T-helper 2 cell treated with Interferon-gamma antibody and Interleukin-4, amounts not matched to agents 5 μg/mL and 100 μg/mL, for 36 hours (primary cell): ENCODE measurements at regions not wholly inside any gene's neighbourhood (a gene's known extent, or its start where the extent isn't known, plus 50 kb on each side); places are given as distances from the start of the nearest gene placed in this dataset.

ENCODE experiments used
- DNase-seq: peaks from one replicate; pipeline ENCODE4 v3.0.0; 2021; ENCODE audit warnings: low spot score
- H3K27ac Mint-ChIP-seq: one replicate; pipeline ENCODE4 v1.8.0; 2021; ENCODE audit warnings: mild to moderate bottlenecking, mixed read lengths
- H3K27me3 Mint-ChIP-seq: one replicate; pipeline ENCODE4 v1.8.0; 2021; ENCODE audit warnings: low read depth, mixed read lengths
- H3K36me3 Mint-ChIP-seq: one replicate; pipeline ENCODE4 v1.8.0; 2021; ENCODE audit warnings: low read depth, mixed read lengths
- H3K4me1 Mint-ChIP-seq: one replicate; pipeline ENCODE4 v1.8.0; 2021; ENCODE audit warnings: low read depth, mixed read lengths
- H3K4me3 Mint-ChIP-seq: one replicate; pipeline ENCODE4 v1.8.0; 2022; ENCODE audit warnings: mild to moderate bottlenecking, moderate library complexity, mixed read lengths
- H3K9me3 Mint-ChIP-seq: one replicate; pipeline ENCODE4 v1.8.0; 2021; ENCODE audit warnings: mixed read lengths

DNA sequence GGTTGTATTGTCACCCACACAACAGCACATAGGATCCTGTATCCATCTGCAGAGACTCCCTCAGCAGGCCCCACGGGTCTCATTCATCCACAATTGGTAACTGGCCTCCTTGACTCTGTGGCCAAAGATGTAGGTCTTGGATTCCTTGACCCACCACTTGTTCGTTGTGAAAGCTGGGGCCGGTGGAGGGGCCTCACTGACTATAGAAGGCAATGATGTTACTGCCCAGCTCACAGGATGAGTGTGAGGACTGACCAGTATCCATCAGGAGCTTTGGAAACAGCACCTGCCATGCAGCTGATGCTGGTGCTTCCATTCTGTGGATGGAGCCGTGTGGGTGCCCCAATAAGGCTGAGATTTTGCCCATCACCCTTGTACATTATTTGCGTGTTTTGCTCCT lies 615.7 kb downstream of the BRD1 start:
- Mint-ChIP-seq H3K4me3 (no peak overlapping the region), H3K27ac (no peak overlapping the region), H3K9me3 (no peaks in the 10 kb centered on the region), H3K4me1 (no peaks in the 10 kb centered on the region), H3K36me3 (no peaks in the 10 kb centered on the region), H3K27me3 (no peaks in the 10 kb centered on the region)
- DNase-seq, result no peak

DNA sequence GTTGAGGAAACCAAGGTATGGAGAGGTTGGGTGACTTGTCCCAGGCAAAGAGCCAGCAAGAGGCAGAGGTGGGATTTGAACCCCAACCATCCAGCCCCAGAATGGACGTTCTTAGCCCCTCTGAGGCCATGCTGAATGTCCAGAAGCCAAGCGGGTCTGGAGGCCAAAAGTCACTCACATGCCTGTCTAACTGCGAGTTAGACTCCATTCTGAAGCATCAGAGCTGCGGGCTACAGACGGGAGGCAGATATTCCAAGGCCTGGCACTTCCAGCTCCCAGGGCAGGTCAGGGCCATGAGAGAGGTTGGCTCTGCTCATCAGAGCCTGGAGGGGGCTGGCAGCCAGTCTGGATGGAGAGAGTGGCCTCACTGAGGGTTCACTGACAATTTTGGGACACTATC lies 616.5 kb downstream of the BRD1 start:
- Mint-ChIP-seq H3K27me3 (no peaks in the 10 kb centered on the region), H3K36me3 (no peaks in the 10 kb centered on the region)
- DNase-seq, result no peak

DNA sequence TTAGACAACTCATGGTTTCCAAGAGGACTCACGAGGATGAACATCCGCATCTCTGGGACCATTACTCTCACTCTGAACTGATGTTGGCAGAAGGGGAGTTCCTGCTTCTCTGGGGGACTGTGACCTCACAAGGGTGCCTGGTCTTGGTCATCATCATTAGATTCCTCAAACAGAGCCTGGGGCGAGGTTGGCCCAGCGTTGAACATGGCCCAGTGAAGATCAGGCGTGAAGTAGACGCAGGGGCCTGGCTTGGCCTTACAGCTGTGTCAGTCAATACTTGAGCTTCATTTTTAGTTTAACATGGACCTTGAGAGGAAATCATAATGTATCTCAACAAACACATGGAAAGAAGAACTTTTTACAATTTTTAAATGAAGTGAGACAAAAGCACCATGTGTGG lies 617.1 kb downstream of the BRD1 start:
- H3K4me3 Mint-ChIP-seq, result no peak overlapping the region
- H3K9me3 Mint-ChIP-seq, result no peaks in the 10 kb centered on the region
- H3K27me3 Mint-ChIP-seq, result no peaks in the 10 kb centered on the region
- no peak for DNase-seq
- H3K27ac Mint-ChIP-seq, result no peak overlapping the region
- no peaks in the 10 kb centered on the region for H3K4me1 Mint-ChIP-seq
- H3K36me3 Mint-ChIP-seq, result no peaks in the 10 kb centered on the region

More for the DNA sequence above, 616.5 kb downstream of the BRD1 start:
- H3K4me3 Mint-ChIP-seq, result no peak overlapping the region
- no peaks in the 10 kb centered on the region for H3K9me3 Mint-ChIP-seq
- no peak overlapping the region for H3K27ac Mint-ChIP-seq
- H3K4me1 Mint-ChIP-seq, result no peaks in the 10 kb centered on the region

DNA sequence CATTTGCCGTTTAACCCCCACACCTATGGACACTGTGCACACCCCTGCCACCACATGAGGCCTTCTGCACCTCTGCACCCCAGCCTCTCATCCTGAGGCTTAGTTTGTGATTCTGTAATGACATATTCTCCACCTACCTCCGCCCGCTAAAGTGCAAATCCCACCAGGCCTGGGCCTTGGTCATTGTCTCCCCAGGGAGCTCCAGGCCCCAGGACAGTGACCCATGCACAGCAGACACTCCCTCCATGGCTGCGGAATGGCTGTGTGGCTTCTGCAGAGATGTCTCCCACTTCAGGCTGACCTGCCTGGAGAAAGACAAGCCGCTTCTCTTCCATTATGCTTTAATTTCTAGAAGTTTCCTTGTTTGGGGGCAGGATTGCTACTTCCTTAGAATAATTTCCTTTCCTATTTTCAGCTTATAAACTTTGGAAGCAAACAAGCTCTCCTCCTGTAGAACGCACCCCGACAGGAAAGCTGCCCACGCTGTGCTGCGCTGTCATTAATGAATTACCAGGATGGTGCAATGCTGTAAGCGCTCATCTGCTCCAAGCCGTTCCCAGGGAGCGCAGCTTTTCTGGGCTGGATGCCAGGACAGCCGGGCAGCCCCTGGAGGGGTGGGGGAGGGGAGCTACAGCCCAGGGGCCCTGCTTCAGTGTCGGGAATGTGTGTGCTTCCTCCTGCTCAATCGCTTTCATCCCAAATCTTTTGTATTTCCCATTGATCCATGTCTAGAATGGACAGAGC lies 618.0 kb downstream of the BRD1 start:
- Mint-ChIP-seq H3K4me1 (no peaks in the 10 kb centered on the region), H3K36me3 (no peaks in the 10 kb centered on the region), H3K27me3 (no peaks in the 10 kb centered on the region)

DNA sequence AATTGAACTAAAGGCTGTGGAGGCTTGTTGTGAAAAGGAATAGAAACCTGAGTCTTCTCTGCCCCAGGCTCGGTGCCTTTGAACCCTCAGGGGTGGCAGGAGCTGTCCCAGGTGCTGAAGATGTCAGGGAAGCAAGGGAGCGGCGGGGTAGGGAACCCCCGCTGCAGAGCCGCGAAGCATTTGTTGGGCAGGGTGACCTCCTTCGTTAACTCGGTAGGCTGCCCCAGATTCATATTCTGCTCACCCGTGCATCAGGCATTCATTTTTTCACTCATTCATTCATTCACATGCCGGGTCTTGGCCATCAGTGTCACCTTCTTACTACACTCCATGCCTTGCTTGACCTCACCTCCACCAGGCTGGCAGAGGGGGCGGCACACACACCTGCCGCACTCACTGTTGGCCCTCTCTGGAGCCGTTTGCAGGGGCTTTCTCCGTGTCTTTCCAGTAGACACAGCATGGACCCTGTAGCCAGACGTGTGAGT lies 618.9 kb downstream of the BRD1 start:
- H3K27ac Mint-ChIP-seq, result no peak overlapping the region
- no peak for DNase-seq
- no peaks in the 10 kb centered on the region for H3K36me3 Mint-ChIP-seq
- no peaks in the 10 kb centered on the region for H3K27me3 Mint-ChIP-seq
- H3K4me1 Mint-ChIP-seq, result no peaks in the 10 kb centered on the region
- no peak overlapping the region for H3K4me3 Mint-ChIP-seq
- H3K9me3 Mint-ChIP-seq, result no peaks in the 10 kb centered on the region

More for the DNA sequence above, 618.0 kb downstream of the BRD1 start:
- H3K9me3 Mint-ChIP-seq, result no peaks in the 10 kb centered on the region
- no peak overlapping the region for H3K4me3 Mint-ChIP-seq
- no peak overlapping the region for H3K27ac Mint-ChIP-seq
- no peak for DNase-seq

DNA sequence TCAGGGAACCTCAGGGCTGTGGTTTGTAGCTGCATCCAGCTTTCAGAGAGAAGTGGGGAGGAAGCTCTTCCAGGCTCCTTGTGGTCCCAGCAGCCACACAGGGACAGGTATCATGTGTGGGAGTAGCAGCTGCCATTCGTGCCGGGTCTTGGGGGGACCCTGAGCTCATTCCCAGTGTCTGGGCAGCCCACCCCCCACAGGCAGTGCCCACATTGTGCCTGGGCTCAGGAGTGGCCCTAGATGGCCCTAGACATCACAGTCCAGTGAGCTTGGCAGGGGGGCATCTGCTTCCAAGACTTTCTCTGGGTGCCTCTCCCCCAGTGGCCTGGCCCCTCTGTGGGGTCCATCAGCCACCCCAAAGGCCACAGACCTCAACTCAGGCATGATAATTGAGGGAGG lies 619.7 kb downstream of the BRD1 start:
- Mint-ChIP-seq H3K27me3 (no peaks in the 10 kb centered on the region), H3K4me3 (no peak overlapping the region), H3K9me3 (no peaks in the 10 kb centered on the region), H3K36me3 (no peaks in the 10 kb centered on the region), H3K27ac (no peak overlapping the region), H3K4me1 (no peaks in the 10 kb centered on the region)
- no peak for DNase-seq

DNA sequence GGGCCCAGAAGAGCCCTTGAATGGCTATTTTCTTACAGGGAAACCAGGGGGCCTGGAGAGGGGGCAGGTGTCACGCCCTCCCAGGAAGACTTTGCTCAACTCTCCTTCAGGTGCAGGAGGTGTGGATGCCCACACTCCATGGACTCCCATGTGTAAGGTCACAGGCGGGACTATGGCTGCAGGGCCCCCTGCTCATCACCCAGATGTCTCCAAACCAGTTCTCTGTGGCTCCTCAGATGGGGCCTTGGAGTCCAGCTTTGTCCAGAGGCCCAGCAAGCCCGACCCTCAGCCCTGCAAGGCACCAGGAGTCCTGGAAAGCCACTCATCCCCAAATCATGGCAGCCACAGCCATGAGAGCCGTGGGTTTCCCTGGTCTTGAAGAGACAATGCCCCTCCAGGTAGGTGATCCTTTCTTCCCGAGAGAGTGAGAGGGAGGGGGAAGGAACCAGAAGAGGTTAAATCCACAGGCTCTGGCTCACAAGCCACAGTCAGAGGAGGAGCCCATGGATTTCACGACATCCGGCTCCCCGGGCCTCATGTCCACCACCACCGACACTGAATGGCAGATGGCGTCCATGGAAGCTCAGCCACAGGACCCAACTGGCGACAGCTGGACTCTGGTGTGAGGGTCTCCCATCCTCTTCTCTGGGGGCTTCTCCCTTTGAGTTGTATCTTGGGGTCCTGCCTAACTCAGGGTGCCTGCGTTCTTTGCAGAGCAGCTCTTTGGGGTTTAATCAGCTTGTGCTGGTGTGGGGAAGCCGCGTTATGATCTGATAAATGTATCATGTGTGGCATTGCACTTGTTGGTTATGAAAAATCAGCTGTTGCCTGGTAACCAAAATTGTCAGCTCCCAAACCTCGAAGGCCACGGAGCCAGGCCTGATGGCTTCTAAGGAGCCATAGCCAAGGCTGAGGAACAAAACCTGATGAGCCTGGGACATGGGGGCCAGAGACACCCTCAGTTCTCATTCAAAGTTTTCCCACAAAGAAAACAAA lies 620.4 kb downstream of the BRD1 start:
- Mint-ChIP-seq H3K27ac (no peak overlapping the region), H3K4me3 (no peak overlapping the region), H3K36me3 (no peaks in the 10 kb centered on the region), H3K27me3 (no peaks in the 10 kb centered on the region), H3K9me3 (no peaks in the 10 kb centered on the region), H3K4me1 (no peaks in the 10 kb centered on the region)
- no peak for DNase-seq

DNA sequence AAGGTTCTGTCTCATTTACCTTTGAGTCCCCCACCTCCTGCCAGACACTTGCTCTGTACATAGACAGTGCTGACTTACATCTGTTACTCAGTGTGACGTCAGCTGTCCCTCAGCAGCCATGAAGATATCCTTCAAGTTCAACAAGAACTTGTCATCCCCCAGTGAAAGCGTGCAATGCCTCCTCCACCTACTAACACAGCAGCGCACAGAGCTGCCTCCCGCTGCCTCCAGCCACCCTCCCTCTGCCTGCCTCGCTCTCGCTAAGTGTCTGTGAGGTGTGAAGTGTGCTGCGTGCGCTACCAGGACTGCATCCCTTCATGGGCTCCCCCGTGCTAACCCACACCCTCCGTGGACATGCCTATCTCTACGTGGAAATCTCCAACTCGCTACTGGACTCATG lies 621.4 kb downstream of the BRD1 start:
- H3K27me3 Mint-ChIP-seq, result no peaks in the 10 kb centered on the region
- DNase-seq, result no peak
- no peaks in the 10 kb centered on the region for H3K9me3 Mint-ChIP-seq
- H3K27ac Mint-ChIP-seq, result no peak overlapping the region
- H3K36me3 Mint-ChIP-seq, result no peaks in the 10 kb centered on the region
- H3K4me1 Mint-ChIP-seq, result no peaks in the 10 kb centered on the region
- H3K4me3 Mint-ChIP-seq, result no peak overlapping the region

DNA sequence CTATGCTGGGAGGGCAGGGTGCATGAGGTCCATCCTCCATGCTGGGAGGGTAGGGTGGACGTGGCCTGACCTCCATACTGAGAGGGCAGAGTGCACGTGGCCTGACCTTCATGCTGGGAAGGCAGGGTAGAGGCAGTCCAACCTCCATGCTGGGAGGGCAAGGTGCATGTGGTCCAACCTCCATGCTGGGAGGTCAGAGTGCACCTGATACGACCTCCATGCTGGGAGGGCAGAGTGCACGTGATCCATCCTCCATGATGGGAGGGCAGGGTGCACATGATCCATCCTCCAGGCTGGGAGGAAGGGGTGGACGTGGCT lies 622.2 kb downstream of the BRD1 start:
- Mint-ChIP-seq H3K27me3 (no peaks in the 10 kb centered on the region), H3K9me3 (no peaks in the 10 kb centered on the region), H3K4me1 (no peaks in the 10 kb centered on the region)

DNA sequence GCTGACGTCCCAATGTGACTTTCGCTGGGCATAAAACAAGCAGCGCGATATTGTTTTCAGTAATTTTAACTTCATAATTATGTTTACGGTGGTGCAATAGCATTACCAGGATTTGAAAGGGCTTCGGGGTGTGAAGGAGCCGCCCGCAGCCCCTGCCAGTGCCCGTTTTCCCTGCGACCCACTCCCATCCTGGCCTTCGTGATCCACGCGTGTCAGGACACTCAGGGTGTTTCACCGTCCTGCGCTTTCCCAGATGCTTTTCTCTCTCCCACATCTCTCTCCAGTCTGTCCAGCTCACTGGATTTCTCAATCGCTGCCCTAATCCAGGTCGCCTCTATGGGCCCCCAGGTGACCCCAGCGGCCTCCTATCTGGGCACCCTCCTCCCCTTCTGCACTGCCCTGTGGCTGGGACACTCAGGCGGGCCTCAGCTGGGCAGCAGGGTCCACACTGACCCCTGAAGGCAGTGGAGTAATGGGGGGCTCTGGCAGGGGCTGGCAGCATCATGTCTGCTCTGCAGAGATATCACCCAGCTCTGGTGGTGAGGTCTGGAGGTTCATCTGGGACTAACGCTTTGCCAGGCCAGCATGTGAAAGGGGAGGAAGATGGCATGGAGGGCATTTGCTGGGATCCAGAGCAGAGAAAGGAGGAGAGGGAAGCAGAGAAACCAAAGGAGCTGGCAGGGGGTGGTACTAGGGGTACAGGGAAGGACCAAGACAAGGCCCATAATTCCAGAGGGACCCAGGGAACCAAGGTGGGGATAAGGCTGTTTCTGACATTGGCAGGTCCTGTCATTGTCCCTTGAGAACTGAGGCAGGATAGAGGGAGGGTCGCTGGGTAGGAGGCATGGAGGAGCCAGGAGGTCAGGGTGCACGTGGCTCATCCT lies 622.8 kb downstream of the BRD1 start:
- H3K4me3 Mint-ChIP-seq, result no peak overlapping the region

More for the DNA sequence above, 622.2 kb downstream of the BRD1 start:
- H3K36me3 Mint-ChIP-seq, result no peaks in the 10 kb centered on the region
- DNase-seq, result no peak
- no peak overlapping the region for H3K4me3 Mint-ChIP-seq
- no peak overlapping the region for H3K27ac Mint-ChIP-seq

DNA sequence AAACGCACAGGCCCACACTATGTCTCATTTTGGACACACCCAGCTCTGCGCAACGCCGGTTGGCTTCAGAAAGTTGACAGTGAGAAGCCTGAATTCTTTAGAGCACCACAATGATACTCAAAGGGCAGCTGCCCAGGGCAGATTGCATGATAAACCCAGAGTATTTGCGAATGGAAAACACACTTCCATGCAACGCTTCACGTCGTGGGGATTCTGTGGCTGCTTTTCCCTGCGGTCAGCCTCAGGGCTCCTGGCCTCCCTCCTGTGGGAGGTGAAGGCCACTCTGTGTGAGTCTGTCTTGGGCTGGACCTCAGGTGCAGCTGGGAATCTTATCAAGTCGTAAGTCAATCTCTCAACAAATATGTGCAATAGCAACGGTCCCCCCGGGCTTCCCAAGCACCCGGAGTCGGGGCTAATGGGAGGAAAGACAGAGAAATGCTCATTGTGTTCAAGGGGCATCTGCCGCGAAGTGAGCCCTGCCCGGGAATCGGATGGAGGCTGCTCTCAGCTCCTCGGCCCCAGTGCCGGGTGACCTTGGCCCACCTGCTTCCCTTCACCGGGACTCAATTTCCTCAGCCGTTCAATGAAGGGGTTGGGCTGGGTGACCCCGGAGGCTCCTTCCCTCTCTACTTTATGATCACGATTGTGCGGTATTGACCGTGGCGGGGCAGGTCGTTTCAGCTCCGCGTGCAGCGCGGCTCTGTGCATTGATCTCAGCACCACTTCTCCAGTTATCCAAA lies 623.6 kb downstream of the BRD1 start:
- H3K4me3 Mint-ChIP-seq, result no peak overlapping the region
- H3K36me3 Mint-ChIP-seq, result no peaks in the 10 kb centered on the region
- H3K27me3 Mint-ChIP-seq, result no peaks in the 10 kb centered on the region
- no peak for DNase-seq
- H3K9me3 Mint-ChIP-seq, result no peaks in the 10 kb centered on the region
- no peak overlapping the region for H3K27ac Mint-ChIP-seq
- no peaks in the 10 kb centered on the region for H3K4me1 Mint-ChIP-seq

More for the DNA sequence above, 622.8 kb downstream of the BRD1 start:
- Mint-ChIP-seq H3K36me3 (no peaks in the 10 kb centered on the region), H3K27ac (no peak overlapping the region), H3K9me3 (no peaks in the 10 kb centered on the region), H3K4me1 (no peaks in the 10 kb centered on the region), H3K27me3 (no peaks in the 10 kb centered on the region)
- DNase-seq, result no peak

DNA sequence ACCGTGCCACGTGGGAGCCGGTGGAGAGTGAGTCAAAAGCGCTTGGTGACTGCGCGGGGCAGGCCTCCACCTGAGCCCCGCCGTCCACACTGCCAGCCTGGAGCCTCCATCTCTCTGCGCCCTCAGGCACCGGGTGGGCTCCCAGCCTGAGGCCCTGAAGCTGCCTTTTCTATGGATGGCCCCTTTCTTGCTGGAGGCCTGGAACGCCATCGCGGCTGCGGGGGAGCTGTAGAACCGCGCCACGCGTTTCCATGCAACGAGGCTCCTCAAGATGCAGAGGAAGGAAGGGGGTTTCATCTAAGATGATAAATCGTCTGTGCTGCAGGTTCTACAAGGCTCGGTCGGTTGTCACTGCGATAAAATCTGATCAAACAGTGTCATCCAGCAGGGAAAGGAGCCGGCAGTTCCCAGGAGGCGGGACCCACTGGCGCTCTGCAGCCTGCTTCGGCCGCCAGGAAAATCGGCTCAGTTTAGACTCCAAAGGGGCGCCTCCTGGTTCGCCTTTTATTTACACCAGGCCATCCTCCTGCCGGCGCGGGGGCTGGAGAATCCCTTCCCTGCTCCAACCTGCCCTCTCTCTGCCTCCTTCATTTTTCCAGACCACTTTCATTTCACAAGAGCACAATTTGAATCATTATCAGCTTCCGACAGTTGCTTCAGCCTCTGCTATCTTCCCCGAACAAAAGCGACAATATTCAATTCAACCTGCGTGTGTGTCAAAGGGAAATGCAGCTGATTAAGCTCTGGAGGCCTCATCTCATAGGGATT lies 624.4 kb downstream of the BRD1 start:
- H3K4me3 Mint-ChIP-seq, result no peak overlapping the region
- H3K9me3 Mint-ChIP-seq, result no peaks in the 10 kb centered on the region
- H3K36me3 Mint-ChIP-seq, result no peaks in the 10 kb centered on the region
- H3K4me1 Mint-ChIP-seq, result no peaks in the 10 kb centered on the region
- DNase-seq, result no peak
- no peak overlapping the region for H3K27ac Mint-ChIP-seq
- no peaks in the 10 kb centered on the region for H3K27me3 Mint-ChIP-seq
